ENCODE measurements at regions not wholly inside any gene's neighbourhood (a gene's known extent, or its start where the extent isn't known, plus 50 kb on each side); places are given as distances from the start of the nearest gene placed in this dataset.
"Not testable (repeated sequence)": the region's sequence is repeated elsewhere in the genome, so short reads cannot be mapped to it uniquely, and the experiment has no call there.

- no peak for DNase-seq
These were observed 199.8 kb upstream of the WSCD1 start for GRCh38 chr17:5870231-5870953.

DNA sequence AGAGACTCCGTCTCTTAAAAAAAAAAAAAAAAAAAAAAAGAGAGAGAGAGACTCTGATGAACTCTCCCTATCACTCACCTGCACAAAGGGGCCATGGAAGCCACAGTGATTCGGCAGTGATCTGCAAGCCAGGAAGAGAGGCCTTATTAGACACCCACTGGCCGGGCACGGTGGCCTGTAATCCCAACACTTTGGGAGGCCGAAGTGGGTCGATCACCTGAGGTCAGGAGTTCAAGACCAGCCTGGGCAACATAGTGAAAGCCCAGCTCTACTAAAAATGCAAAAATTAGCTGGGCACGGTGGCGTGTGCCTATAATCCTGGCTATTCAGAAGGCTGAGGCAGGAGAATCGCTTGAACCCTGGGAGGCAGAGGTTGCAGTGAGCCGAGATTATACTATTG is 198.5 kb upstream of the WSCD1 start:
- DNase-seq = no peak

- DNase-seq = no peak
These were observed 197.3 kb upstream of the WSCD1 start for GRCh38 chr17:5872831-5873230.

- no peak for DNase-seq
These were observed 196.4 kb upstream of the WSCD1 start for GRCh38 chr17:5873781-5874180.

DNA sequence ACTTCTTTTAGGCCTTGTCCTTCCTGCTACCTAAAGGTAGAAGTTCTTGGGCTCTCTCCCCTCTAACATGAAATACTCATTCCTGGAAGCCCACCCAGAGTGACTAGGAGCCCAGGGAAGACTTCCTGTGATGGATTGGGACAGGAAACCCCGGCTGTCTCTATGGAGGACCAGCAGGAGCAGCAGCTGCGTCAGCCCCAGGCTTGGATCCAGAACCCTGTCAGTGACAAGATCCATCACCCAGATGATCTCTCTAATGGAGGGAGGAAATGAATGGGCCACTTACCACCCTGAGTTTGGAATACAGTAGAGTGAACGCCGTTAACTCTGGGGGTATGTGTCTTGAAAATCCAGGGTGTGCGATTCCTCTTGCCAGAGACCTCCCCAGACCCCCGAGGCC is 195.7 kb upstream of the WSCD1 start:
- no peak for DNase-seq

GRCh38 chr17:5877366-5877765 is 192.8 kb upstream of the WSCD1 start:
- no peak for DNase-seq

DNA sequence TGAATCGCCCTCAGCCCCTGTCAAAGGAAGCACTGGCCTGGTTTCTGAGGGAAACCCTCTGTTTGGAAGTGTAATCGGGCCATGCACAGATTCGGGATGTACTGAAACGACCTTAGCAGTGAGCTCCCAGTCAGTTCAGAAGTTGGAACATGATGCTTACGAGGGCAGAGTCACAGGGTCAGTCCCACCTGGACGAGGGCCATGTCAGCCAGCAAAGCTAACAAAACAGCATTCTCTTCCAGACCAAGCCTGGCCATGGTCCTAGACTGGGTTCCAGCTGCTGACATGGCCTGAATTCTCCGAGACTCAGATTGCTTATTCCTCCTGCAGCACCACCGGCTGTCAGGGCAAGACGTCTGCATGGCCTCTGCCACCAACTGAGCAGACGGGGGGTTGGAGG is 192.2 kb upstream of the WSCD1 start:
- DNase-seq = peak; percentile 46

- no peak for DNase-seq
These were observed 188.3 kb upstream of the WSCD1 start for GRCh38 chr17:5881849-5882248.

- DNase-seq = no peak
These were observed 186.2 kb upstream of the WSCD1 start for GRCh38 chr17:5883775-5884665.

DNA sequence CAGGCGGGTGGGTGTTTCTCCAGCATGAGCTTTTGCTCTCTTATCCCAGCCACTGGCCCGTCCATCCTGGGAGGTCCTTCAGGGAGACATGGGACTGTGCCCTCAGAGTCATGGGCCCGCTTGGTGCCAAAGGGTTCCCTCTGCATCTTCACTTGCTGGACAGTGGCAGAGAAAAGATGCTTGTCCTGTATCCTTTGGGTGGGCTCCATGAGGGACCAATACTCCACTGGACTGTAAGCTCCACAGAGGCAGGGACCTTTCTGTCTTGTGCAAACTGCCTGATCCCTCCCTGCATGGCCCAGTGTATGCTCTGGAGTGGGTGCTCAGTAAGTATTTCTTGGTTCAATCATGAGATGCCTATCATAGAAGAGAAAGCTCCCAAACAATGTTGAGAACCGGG is 184.8 kb upstream of the WSCD1 start:
- DNase-seq = no peak

DNA sequence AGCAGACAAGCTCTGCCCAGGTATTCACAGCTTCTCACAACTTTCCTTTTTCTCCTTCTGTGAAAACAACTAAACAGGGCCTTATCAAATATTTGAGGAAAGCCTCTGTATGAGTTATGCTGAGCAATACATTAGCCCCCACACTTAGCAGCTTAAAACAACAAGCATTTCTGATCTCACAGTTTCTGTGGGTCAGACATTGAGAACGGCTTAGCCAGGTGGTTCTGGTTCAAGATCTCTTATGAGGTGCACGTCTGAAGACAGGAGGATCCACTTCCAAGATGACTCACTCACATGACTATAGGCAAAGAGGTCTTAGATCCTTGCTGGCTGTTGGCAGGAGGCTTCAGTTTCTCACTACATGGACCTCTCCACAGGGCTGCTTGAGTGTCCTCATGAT is 181.4 kb upstream of the WSCD1 start:
- no peak for DNase-seq

DNA sequence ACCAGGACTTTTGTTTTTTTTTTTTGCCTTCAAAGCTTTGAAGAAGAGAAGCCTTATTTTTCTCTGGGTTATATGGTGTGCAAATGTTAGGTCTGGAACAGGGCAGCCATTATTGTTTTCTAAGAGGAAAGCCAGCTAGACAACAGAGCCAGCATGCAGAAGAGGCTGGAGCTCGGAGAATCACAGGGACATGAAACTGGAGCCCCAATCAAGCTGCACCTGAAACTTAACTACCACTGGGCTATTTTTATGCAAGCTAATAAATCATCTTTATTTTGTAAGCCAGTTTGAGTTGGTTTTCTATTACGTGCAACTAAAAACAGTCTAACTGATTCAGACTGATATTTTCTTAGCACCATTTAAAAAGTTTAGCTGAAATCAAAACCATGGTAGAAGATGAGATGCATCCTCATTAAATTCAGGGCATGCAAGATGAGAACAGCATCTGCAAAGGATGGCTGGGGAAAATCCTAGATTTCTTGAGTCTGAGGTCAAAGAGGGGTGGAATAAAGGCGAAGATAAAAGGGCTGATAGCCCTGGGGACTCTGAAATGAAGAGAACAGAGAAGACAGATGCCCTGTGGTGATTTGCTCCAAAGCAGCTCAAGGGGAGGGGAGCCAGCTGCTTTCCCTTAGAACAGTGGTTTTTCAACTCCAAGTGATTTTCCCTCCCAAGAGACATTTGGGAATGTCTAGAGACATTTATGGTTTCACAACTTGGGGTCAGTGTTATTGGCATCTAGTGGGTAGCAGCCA is 177.1 kb upstream of the WSCD1 start:
- DNase-seq = no peak

DNA sequence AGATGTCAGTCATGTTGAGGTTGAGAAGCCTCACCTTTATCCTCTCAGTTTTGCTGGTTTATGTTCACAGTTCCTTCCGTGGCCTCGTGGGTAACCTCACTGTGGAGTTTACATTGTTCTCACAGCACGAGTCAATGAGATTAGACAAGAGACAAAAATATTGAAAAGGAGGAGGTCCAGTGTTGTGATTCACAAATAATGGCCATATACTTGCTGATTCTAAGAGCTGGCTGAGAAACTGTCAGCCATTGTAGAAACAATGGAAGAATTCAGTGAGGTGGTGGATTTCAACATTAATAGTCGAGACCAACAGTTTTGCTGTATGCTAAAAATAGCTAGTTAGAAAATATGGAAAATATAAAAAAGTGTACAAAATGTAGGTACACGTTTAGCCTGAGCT is 176.4 kb upstream of the WSCD1 start:
- no peak for DNase-seq

DNA sequence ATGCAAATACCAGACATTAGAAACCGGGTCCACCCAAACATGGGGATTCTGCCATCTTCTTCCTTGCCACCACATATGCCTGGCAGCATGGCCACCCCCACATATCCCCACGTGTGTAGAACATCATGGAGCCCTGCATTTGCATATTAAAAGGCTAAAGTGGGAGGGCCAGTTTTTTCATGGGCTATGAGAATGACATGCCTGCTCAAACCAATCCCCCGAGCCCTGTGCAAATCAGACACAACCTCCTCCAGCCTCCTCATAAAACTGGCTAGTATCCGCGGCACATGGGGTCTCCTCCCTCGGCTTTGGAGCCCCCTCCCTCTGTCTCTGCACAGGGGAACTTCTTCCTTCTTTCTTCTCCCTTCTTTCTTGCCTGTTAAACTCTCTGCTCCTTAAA is 174.9 kb upstream of the WSCD1 start:
- DNase-seq = no peak

GRCh38 chr17:5896215-5896614 is 174.0 kb upstream of the WSCD1 start:
- no peak for DNase-seq

DNA sequence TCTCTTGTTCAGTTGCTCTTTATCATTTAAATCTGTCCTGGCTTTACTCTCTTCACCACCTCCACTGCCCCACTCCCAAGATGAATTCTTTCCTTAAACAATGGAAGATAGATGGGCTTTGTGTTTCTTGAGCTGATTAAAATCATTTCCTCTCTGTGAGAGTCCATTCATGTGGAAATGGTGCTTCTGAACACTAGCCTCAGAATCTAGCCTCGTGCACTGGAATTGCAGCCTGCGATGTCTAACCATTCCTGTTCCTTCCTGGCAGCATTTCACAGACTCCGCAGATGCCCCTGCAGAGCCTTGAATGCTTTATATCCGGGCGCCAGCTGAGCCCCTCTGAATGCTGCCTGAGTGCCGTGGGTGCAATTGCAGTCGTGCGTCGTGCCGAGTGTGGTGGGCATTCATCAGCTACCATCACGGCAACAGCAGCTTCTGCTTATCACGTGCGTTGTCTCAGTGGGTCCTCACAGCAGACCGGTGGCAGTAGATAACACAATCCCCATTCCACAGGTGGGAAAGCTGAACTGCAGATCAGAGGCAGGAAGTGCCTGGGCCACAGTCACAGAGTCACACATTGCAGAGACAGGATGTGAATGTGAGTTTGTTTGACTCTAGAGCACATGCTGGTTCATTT is 172.8 kb upstream of the WSCD1 start:
- DNase-seq = no peak

DNA sequence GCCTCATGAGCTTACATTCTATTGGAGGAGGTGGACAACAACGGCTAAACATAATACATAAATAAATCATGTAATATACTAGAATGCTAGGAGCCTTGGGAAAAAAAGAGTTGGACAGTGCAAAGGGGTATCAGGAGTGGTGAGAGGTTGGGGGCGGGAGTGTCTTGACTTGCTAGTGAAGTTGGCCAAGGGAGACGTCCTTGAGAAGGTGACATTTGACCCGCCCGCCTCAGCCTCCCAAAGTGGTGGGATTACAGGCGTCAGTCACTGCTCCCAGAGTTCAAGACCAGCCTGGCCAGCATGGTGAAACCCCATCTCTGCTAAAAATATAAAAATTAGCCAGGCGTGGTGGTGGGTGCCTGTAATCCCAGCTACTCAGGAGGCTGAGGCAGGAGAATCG is 172.2 kb upstream of the WSCD1 start:
- not testable (repeated sequence) for DNase-seq

GRCh38 chr17:5898406-5898805 is 171.8 kb upstream of the WSCD1 start:
- no peak for DNase-seq

GRCh38 chr17:5899496-5900195 is 170.5 kb upstream of the WSCD1 start:
- DNase-seq = no peak

DNA sequence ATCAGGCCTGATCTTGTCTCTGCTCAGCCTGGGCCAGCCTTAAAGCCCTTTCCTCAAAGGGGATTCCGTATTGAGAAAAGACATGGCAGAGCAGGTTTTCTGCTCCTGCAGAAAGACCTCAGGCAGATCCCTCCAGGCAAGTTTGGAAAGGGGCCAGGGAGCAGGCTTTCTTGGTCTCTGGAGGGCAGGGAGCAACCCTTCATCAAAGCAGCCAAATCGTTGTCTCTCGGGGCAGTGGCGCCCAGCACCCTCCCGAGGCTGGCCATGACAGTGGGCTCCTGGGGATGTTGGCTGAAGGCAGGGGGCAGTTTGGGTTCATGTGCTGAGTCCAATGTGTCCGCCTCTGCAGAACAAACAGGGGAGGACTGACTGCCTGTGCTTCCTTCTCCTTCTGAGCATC is 168.4 kb upstream of the WSCD1 start:
- no peak for DNase-seq

GRCh38 chr17:5902181-5903140 is 167.7 kb upstream of the WSCD1 start:
- peak; percentile 50 for DNase-seq
